HepG2 (cell line): ENCODE measurements at regions not wholly inside any gene's neighbourhood (a gene's known extent, or its start where the extent isn't known, plus 50 kb on each side); places are given as distances from the start of the nearest gene placed in this dataset.

Source experiments
- ATAC-seq: fragments of 200-7000 bp; cut with Tn5 transposase; 3 replicates; pipeline ENCODE4 v1.9.1; 2020; ENCODE audit warnings: mild to moderate bottlenecking, moderate library complexity
- BruUV-seq: library from RNA; stranded (reverse); fragments of 400-500 nt; replicated peaks from 2 replicates; lab custom pipeline; 2021; lab: Mats Ljungman, UMichigan
- CTCF ChIA-PET: fragments of 300-600 bp; formaldehyde crosslinking; extraction: SDS; loops from one replicate; lab custom pipeline; 2021; ENCODE audit warnings: low total read pairs, inconsistent platforms, low intra/inter-chr PET ratio; lab: Yijun Ruan, JAX
- POLR2A ChIA-PET: fragments of 350-600 bp; sonication (Branson Sonifier 250); formaldehyde crosslinking; loops from one replicate; lab custom pipeline; 2020; ENCODE audit warnings: antibody characterized with exemption, inconsistent platforms; lab: Yijun Ruan, JAX
- DNase-seq: peaks from one replicate; pipeline ENCODE4 v3.0.0-alpha.2; 2015; ENCODE audit warnings: low spot score
- FAIRE-seq: peaks from 3 replicates; lab custom pipeline; 2011; peaks lifted over from hg19 to GRCh38; lab: Jason Lieb, UNC
- H2AFZ ChIP-seq: one replicate; pipeline ENCODE4 v1.6.1; 2011; ENCODE audit warnings: low read length, inconsistent platforms
- H3K27ac ChIP-seq: fragments of 300-600 bp; 3 replicates; pipeline ENCODE4 v1.8.0; 2011; ENCODE audit warnings: mixed run types, mild to moderate bottlenecking, mixed read lengths, low read length, inconsistent platforms; ENCODE audit not compliant: insufficient read depth; ENCODE audit errors: extremely low read length
- H3K27me3 ChIP-seq, 2 experiments: fragments of 200-600 bp in 1 of 2; 2 replicates in 1 of 2; 3 replicates in 1 of 2; pipeline versions ENCODE4 v1.6.0 to v1.8.0; 2011; ENCODE audit warnings: low read length in 2 of 2, mild to moderate bottlenecking in 2 of 2, moderate library complexity in 2 of 2, inconsistent platforms in 1 of 2; ENCODE audit not compliant: insufficient read depth in 2 of 2, control insufficient read depth in 1 of 2
- H3K36me3 ChIP-seq, 2 experiments: fragments of 200-600 bp in 1 of 2; replicated peaks in 1 of 2; 2 replicates in 1 of 2; 3 replicates in 1 of 2; pipeline versions ENCODE4 v1.5.1 to v1.8.0; 2011; ENCODE audit warnings: low read length in 2 of 2, inconsistent platforms in 1 of 2; ENCODE audit not compliant: insufficient read depth in 2 of 2, control insufficient read depth in 1 of 2
- H3K4me1 ChIP-seq: 2 replicates; pipeline ENCODE4 v1.5.1; 2012; ENCODE audit warnings: low read length, inconsistent platforms; ENCODE audit not compliant: insufficient read depth
- H3K4me2 ChIP-seq: 2 replicates; pipeline ENCODE4 v1.6.0; 2011; ENCODE audit warnings: low read depth, low read length, inconsistent platforms
- H3K4me3 ChIP-seq, 3 experiments: fragments of 200-600 bp in 1 of 3; sonication (generic), shearing (Covaris generic) in 1 of 3; replicated peaks in 1 of 3; 2 replicates each; pipeline ENCODE4 v1.5.1; 2011 to 2016; ENCODE audit warnings: low read length in 3 of 3, inconsistent platforms in 2 of 3, low read depth in 2 of 3, mild to moderate bottlenecking in 2 of 3, control low read depth in 1 of 3, mixed read lengths in 1 of 3; ENCODE audit not compliant: insufficient read depth in 1 of 3
- H3K79me2 ChIP-seq: one replicate; pipeline ENCODE4 v1.6.1; 2011; ENCODE audit warnings: low read length, inconsistent platforms; ENCODE audit not compliant: insufficient read depth
- H3K9ac ChIP-seq: 2 replicates; pipeline ENCODE4 v1.6.0; 2011; ENCODE audit warnings: mild to moderate bottlenecking, low read depth, low read length, inconsistent platforms; ENCODE audit not compliant: insufficient read depth
- H3K9me3 ChIP-seq: 2 replicates; pipeline ENCODE4 v1.5.1; 2012; ENCODE audit warnings: mild to moderate bottlenecking, low read length
- H4K20me1 ChIP-seq: 2 replicates; pipeline ENCODE4 v1.6.0; 2011; ENCODE audit warnings: inconsistent platforms, mild to moderate bottlenecking, low read length, moderate library complexity; ENCODE audit not compliant: insufficient read depth
- ATF7 ChIP-seq, 2 experiments: fragments of 450-650 bp in 1 of 2; sonication (generic) in 1 of 2; formaldehyde crosslinking in 1 of 2; IDR thresholded peaks; 2 replicates each; pipeline versions ENCODE4 v1.4.0 to v1.6.1; 2016 to 2020; ENCODE audit warnings: antibody characterized with exemption in 1 of 2, mild to moderate bottlenecking in 1 of 2, missing genetic modification reagents in 1 of 2
- KDM1A ChIP-seq: IDR thresholded peaks from 2 replicates; pipeline ENCODE4 v1.6.1; 2016; ENCODE audit warnings: missing compliant biosample characterization
- KDM6A ChIP-seq: IDR thresholded peaks from 2 replicates; pipeline ENCODE4 v1.6.1; 2016; ENCODE audit warnings: low read depth
- MYC ChIP-seq: sonication (generic); formaldehyde crosslinking; IDR thresholded peaks from 2 replicates; pipeline ENCODE4 v1.9.0; 2021; ENCODE audit warnings: missing genetic modification reagents, borderline replicate concordance
- REXO4 ChIP-seq: sonication (generic); formaldehyde crosslinking; IDR thresholded peaks from 2 replicates; pipeline ENCODE4 v1.8.0; 2022; ENCODE audit warnings: missing genetic modification reagents, mild to moderate bottlenecking, borderline replicate concordance
- TFDP2 ChIP-seq: sonication (generic); formaldehyde crosslinking; IDR thresholded peaks from 2 replicates; pipeline ENCODE4 v1.4.0; 2020; ENCODE audit warnings: missing genetic modification reagents
- TIGD3 ChIP-seq: sonication (generic); formaldehyde crosslinking; IDR thresholded peaks from 2 replicates; pipeline ENCODE4 v1.5.1; 2020; ENCODE audit warnings: mild to moderate bottlenecking, missing genetic modification reagents, borderline replicate concordance
- TSC22D2 ChIP-seq: sonication (generic); formaldehyde crosslinking; IDR thresholded peaks from 2 replicates; pipeline ENCODE4 v1.5.1; 2020; ENCODE audit warnings: missing genetic modification reagents, mild to moderate bottlenecking, borderline replicate concordance
- ZNF3 ChIP-seq: IDR thresholded peaks from 2 replicates; pipeline ENCODE4 v1.7.0; 2017; ENCODE audit warnings: inconsistent platforms
- ZNF446 ChIP-seq: sonication (generic); formaldehyde crosslinking; IDR thresholded peaks from 2 replicates; pipeline ENCODE4 v1.5.0; 2020; ENCODE audit warnings: mild to moderate bottlenecking, missing genetic modification reagents
- WGBS: methylation state at CpG from one replicate; pipeline ENCODE4 v1.1.6; 2017; ENCODE audit warnings: low lambda C conversion rate; 5-methylcytosine and 5-hydroxymethylcytosine counted together
- in situ Hi-C: cut with HindIII; loops from 2 replicates; pipeline ENCODE4 v1.10.0; 2017; ENCODE audit warnings: low pct_unique_long_range_greater_than_20kb; ENCODE audit not compliant: extremely low pct_ligation_motif_present
- intact Hi-C: fragments of 100-400 bp; cut with micrococcal nuclease; formaldehyde crosslinking; loops from one replicate; pipeline ENCODE4 v1.10.0; 2022; ENCODE audit not compliant: unreplicated experiment

DNA sequence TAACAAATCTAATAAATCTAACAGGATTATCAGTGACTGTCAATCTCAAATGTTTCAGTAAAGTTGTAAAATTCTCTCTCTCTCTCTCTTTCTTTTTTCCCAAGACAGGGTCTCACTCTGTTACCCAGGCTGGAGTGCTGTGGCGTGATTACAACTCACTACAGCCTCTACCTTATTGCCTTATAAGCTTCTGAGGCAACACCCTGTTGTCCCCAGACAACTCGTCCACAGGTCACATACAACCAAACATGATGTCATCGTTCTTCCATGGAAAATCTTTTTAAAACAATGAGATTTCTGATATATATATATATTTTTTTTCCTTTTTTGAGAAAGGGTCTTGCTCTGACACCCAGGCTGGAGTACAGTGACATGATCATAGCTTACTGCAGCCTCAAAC lies 151.4 kb upstream of the RGS6 start:
- no peak overlapping the region for H2AFZ ChIP-seq
- ChIA-PET CTCF (no interaction called here), POLR2A (no interaction called here)
- no peak for FAIRE-seq
- H3K36me3 ChIP-seq = no peaks in the 10 kb centered on the region
- no peak overlapping the region for H3K4me3 ChIP-seq
- H3K4me2 ChIP-seq = no peak overlapping the region
- intact Hi-C loops = no loop called here
- 5% methylated on average over 3 of the region's 3 CpGs for WGBS
- no peaks in the 10 kb centered on the region for H4K20me1 ChIP-seq
- TF ChIP-seq ATF7 (IDR thresholded peaks at IDR 0.05) (peak; percentile 61), ATF7 (CRISPR knock-in tag; IDR thresholded peaks at IDR 0.05) (no peak), TFDP2 (CRISPR knock-in tag) (no peak)
- no peak overlapping the region for H3K27ac ChIP-seq
- no peak for DNase-seq
- no peaks in the 10 kb centered on the region for H3K4me1 ChIP-seq
- in situ Hi-C loops = no loop called here
- BruUV-seq = no TSS peak
- no peaks in the 10 kb centered on the region for H3K9me3 ChIP-seq
- no peak overlapping the region for H3K9ac ChIP-seq
- H3K79me2 ChIP-seq = no peaks in the 10 kb centered on the region
- ATAC-seq = no peak
- no peaks in the 10 kb centered on the region; a peak in 2 of 5 replicates for H3K27me3 ChIP-seq

DNA sequence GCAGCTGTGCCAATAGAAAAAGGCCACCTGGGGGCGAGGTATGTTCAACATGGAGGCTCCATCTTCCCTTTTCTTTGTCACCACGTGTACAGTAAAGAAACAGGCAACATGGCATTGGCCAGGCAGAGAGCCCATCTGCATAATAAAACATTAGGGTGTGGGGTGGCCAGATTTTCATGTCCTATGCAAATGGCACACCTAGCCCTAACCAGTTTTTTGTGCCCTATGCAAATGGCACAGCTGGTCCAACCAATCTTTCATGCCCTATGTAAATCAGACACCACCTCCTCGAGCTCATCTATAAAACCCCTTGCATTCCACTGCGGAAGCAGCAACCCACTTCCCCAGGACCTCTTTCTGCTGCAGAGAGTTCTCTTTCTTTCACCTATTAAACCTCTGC lies 149.1 kb upstream of the RGS6 start:
- WGBS = 19% methylated on average over 4 of the region's 4 CpGs
- H2AFZ ChIP-seq = no peak overlapping the region
- CTCF ChIA-PET = no interaction called here
- no peaks in the 10 kb centered on the region for H3K4me1 ChIP-seq
- no peak for ATAC-seq
- no peaks in the 10 kb centered on the region for H3K79me2 ChIP-seq
- no peaks in the 10 kb centered on the region; a peak in 2 of 5 replicates for H3K27me3 ChIP-seq
- H3K9ac ChIP-seq = no peak overlapping the region
- no peaks in the 10 kb centered on the region for H3K9me3 ChIP-seq
- no TSS peak for BruUV-seq
- POLR2A ChIA-PET = no interaction called here
- no peak for DNase-seq
- no peak overlapping the region for H3K4me3 ChIP-seq
- TF ChIP-seq ZNF446 (CRISPR knock-in tag) = no peak
- no peak for TF ChIP-seq TSC22D2
- TF ChIP-seq REXO4 (CRISPR knock-in tag) = no peak
- TF ChIP-seq MYC (CRISPR knock-in tag) = no peak
- TF ChIP-seq TIGD3 (CRISPR knock-in tag) = no peak
- TF ChIP-seq KDM6A (CRISPR knock-in tag) = no peak
- no peak for TF ChIP-seq ZNF3 (CRISPR knock-in tag)
- no peak for TF ChIP-seq KDM1A (CRISPR knock-in tag)
- TF ChIP-seq, all 625 proteins: peak for 0
- Histone ChIP-seq H3K36me3 (no peaks in the 10 kb centered on the region), H4K20me1 (no peaks in the 10 kb centered on the region), H3K27ac (no peak overlapping the region), H3K4me2 (no peak overlapping the region)
- no peak for FAIRE-seq
- in situ Hi-C loops = no loop called here
- intact Hi-C loops = no loop called here
